Stomach (tissue), 4 donors: ENCODE measurements at regions not wholly inside any gene's neighbourhood (a gene's known extent, or its start where the extent isn't known, plus 50 kb on each side); places are given as distances from the start of the nearest gene placed in this dataset.

Experiments
- CTCF ChIP-seq, 7 experiments: fragments of 450-650 bp in 4 of 7; fragments of 200-600 bp in 3 of 7; sonication (generic) in 3 of 7; IDR thresholded peaks; one replicate each; pipeline ENCODE4 v1.5.1; 2016 to 2019; ENCODE audit warnings: antibody characterized with exemption in 7 of 7, control low read depth in 2 of 7, mild to moderate bottlenecking in 1 of 7
- EP300 ChIP-seq: sonication (generic); formaldehyde crosslinking; IDR thresholded peaks from one replicate; pipeline ENCODE4 v1.6.1; 2017; ENCODE audit warnings: antibody characterized with exemption
- POLR2A ChIP-seq, 4 donors: fragments of 450-650 bp; IDR thresholded peaks; one replicate each; pipeline ENCODE4 v1.6.1; 2016; ENCODE audit warnings: antibody characterized with exemption in 4 of 4, control low read depth in 2 of 4, mild to moderate bottlenecking in 1 of 4, moderate library complexity in 1 of 4
- POLR2AphosphoS5 ChIP-seq, 3 donors: sonication (generic); formaldehyde crosslinking; IDR thresholded peaks; one replicate each; pipeline ENCODE4 v1.6.1; 2016; ENCODE audit warnings: antibody characterized with exemption in 3 of 3

- TF ChIP-seq CTCF (IDR thresholded peaks at IDR 0.05) = no peak
- no peak for TF ChIP-seq POLR2A (IDR thresholded peaks at IDR 0.05)
- TF ChIP-seq POLR2AphosphoS5 (IDR thresholded peaks at IDR 0.05) = no peak
- no peak for TF ChIP-seq EP300
Measured at GRCh38 chr20:50310673-50311051, 120.0 kb downstream of the CEBPB start.
